Upper lobe of left lung (tissue), 4 donors: ENCODE measurements at regions not wholly inside any gene's neighbourhood (a gene's known extent, or its start where the extent isn't known, plus 50 kb on each side); places are given as distances from the start of the nearest gene placed in this dataset.

Experiments
- POLR2A ChIP-seq, 4 donors: fragments of 450-650 bp; IDR thresholded peaks; one replicate each; pipeline ENCODE4 v1.5.1; 2016 to 2017; ENCODE audit warnings: antibody characterized with exemption in 4 of 4, mild to moderate bottlenecking in 2 of 4
- POLR2AphosphoS5 ChIP-seq, 2 donors: sonication (generic); formaldehyde crosslinking; IDR thresholded peaks; one replicate each; pipeline ENCODE4 v1.5.1; 2017; ENCODE audit warnings: antibody characterized with exemption in 2 of 2
- TF ChIP-seq, protein P1 (sequence below), 6 experiments: fragments of 450-650 bp in 4 of 6; fragments of 200-600 bp in 2 of 6; sonication (generic) in 2 of 6; IDR thresholded peaks; one replicate each; pipeline ENCODE4 v1.5.1; 2016 to 2019; ENCODE audit warnings: antibody characterized with exemption in 6 of 6

- TF ChIP-seq POLR2A (IDR thresholded peaks at IDR 0.05) = no peak
- TF ChIP-seq, protein P1, sequence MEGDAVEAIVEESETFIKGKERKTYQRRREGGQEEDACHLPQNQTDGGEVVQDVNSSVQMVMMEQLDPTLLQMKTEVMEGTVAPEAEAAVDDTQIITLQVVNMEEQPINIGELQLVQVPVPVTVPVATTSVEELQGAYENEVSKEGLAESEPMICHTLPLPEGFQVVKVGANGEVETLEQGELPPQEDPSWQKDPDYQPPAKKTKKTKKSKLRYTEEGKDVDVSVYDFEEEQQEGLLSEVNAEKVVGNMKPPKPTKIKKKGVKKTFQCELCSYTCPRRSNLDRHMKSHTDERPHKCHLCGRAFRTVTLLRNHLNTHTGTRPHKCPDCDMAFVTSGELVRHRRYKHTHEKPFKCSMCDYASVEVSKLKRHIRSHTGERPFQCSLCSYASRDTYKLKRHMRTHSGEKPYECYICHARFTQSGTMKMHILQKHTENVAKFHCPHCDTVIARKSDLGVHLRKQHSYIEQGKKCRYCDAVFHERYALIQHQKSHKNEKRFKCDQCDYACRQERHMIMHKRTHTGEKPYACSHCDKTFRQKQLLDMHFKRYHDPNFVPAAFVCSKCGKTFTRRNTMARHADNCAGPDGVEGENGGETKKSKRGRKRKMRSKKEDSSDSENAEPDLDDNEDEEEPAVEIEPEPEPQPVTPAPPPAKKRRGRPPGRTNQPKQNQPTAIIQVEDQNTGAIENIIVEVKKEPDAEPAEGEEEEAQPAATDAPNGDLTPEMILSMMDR (IDR thresholded peaks at IDR 0.05) = no peak
- no peak for TF ChIP-seq POLR2AphosphoS5 (IDR thresholded peaks at IDR 0.05)
Measured at GRCh38 chr10:2619472-2619871, 447.9 kb upstream of the PFKP start.
